GM21825 (cell line): ENCODE measurements at regions not wholly inside any gene's neighbourhood (a gene's known extent, or its start where the extent isn't known, plus 50 kb on each side); places are given as distances from the start of the nearest gene placed in this dataset.

Experiments used
- ATAC-seq: cut with Tn5 transposase; IDR thresholded peaks from one replicate; pipeline ENCODE4 v1.9.1; 2021; ENCODE audit warnings: mild to moderate bottlenecking, moderate library complexity; ENCODE audit not compliant: unreplicated experiment

DNA sequence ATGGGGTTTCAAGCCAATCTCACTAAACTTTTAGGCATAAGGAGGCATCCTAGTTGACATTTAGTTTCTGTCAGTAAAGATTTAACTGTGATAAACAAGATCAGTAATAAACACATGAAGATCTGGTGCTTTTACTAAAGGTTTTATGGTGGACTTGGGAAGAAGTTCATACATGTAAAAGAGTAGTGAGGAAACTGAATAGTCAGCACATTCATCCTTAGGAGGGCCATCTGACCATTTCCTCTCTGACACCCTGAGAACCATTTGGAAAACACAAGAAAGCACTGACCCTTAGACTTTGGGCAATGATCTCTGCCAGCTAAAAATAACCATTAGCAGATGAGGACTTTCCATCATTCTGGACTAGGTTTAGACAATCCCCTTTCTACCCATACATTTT is 1040.9 kb downstream of the AGBL1 start:
- ATAC-seq = no peak

DNA sequence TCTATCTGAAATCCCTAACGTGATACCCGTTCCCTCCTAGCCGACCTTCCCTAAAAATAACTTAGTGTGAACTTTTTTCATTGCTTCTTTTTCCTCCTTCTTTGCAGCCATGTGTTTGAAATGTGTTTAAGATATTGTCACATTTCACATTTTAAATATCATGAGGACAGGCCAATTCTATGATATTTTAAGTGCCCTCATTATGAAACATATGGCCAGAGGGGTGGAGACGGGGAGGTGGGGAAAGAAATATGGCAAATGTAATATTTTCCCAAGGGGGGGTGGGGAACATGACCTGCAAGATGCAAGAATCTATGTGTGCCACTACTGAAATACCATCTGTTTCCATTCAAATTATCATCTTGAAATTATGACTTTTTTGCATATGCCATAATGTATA is 1039.2 kb downstream of the AGBL1 start:
- ATAC-seq = no peak

DNA sequence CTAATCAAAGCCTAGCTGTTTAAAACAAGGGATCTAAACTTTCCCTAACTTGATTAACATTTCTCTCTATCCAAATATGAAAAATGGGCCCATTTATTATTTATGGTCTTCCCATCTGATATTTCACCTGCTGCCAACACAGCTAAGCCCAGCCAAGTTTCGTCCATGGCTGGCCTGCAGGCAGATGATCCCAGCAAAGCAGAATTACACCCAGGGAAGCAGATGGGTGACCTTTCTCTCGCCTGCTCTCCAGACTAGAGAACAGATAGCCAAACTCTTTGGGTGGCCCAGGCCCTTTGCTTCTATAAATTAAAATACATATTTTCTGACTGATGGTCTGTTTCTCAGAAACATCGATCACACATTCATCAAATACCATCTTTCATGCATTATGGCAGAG is 1038.8 kb downstream of the AGBL1 start:
- no peak for ATAC-seq

DNA sequence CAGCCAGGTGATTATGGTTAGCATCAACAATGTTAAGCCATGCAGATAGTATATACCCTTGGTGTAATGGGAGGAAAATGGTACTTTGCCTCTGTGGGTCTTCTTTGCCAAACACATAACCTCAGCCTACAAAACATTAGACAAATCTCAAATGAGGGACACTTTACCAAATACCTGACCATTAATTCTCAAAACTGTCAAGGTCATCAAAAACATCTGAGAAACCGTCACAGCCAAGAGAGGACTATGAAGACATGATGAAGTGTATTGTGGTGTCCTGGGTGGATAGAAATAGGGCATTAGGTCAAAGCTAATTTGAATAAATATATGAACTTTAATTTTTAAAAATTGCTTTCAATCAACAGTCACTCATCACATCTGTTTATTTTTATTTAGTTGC is 1036.1 kb downstream of the AGBL1 start:
- ATAC-seq = no peak

DNA sequence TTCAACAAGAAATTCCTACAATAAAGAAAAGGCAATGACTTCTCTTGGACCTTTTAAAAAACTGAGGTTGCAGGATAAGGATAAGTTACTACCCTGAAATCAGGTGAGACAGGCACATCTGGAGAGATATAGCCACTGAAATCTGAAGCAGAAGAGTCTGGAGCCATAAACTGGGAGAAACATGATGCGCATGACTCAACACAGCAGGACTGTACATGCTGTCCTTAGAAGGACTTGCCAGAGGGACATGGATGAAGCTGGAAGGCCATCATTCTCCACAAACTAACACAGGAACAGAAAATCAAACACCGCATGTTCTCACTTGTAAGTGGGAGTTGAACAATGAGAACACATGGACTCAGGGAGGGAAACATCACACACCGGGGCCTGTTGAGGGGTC is 1020.2 kb downstream of the AGBL1 start:
- no peak for ATAC-seq

DNA sequence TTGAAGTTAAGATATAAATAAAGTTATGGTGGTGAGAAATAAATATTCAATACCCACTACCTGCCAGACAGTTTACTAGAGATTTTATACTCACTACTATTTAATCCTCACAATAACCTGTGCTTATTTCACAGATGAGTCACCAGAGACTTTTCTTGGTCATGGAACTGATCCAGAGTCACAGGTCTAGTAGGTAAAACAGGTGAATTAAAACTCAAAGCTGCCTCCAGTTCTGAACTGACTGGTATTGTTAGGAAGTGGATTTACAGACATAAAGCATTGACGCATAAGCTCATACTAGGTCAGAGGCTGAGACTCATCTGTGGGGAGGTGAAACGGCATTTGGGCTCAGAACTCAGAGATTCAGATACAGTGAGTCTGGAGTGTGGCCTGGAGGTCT is 1009.9 kb downstream of the AGBL1 start:
- ATAC-seq = no peak

DNA sequence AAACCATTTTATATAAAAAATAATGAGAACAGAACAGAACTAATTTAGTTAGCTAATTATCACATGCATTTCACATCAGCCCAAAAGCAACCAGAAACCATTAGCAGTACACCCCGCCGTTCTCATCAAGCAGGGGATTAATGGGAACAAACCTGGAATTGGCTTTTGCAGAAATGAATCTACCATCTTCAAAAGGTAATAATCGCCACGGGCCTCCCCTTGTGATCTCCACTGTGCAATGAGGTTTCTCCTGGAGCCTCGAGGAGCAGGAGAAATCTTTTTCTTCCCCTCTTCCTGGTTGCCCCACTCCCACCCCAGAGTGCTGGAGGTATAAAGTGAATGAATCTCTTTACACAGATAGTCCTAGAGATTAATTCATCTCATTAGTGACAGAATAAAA is 1003.5 kb downstream of the AGBL1 start:
- no peak for ATAC-seq

DNA sequence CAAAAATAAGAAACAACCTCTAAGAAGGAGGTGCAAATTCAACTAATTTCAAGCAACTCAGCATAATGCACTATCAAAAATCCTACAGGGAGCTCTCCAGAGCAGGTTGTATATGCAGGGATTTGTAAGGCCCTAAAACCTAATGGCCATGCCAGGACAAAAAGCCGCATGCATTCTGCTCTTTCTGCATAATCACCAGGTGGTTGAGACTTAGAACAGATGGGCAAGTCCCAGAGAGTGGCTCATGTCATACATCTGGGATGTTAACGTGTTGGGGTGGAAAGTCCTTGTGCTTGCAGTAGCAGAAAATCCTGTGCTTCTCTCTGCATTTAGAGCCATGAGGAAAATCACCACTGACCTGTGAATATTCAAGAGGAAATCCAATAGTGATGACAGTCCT is 1002.9 kb downstream of the AGBL1 start:
- no peak for ATAC-seq

DNA sequence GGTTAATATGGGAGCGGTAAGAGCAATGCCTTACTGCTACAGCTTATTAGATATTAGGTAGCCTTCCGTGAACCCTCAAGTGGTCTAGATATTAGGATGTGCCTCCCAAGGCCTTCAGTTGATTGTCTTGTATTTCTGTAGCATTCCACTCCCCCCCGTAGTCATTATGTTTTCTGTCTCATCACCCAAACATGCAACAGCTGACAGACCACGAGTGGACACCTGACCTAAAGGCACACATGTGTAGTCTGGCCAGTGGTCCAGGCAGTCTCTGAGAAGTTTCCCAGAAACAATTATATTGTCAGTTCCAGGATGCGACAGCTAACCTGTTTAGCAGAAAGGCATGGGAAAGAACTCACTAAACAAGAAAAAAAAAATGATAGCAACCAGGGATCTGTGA is 1000.9 kb downstream of the AGBL1 start:
- no peak for ATAC-seq
